Right lobe of liver (tissue), 6 donors: ENCODE measurements at regions not wholly inside any gene's neighbourhood (a gene's known extent, or its start where the extent isn't known, plus 50 kb on each side); places are given as distances from the start of the nearest gene placed in this dataset.
"Not testable (repeated sequence)": the region's sequence is repeated elsewhere in the genome, so short reads cannot be mapped to it uniquely, and the experiment has no call there.

Experiments used
- ATAC-seq, 4 donors: fragments of 200-7000 bp; cut with Tn5 transposase; one replicate each; pipeline ENCODE4 v1.9.1; 2020; ENCODE audit warnings: mild to moderate bottlenecking in 4 of 4, moderate library complexity in 4 of 4
- DNase-seq, 3 donors: peaks; one replicate each; pipeline ENCODE4 v3.0.0-alpha.2; 2020
- H3K27ac ChIP-seq, 3 donors: fragments of 200-600 bp; one replicate each; pipeline ENCODE4 v1.8.0; 2022
- H3K27me3 ChIP-seq, 2 donors: fragments of 200-600 bp; one replicate each; pipeline ENCODE4 v1.8.0; 2022
- H3K36me3 ChIP-seq, 4 donors: fragments of 200-600 bp; sonication (generic) in 1 of 4; one replicate each; pipeline versions ENCODE4 v1.5.1 to v1.8.0; 2017 to 2022; ENCODE audit warnings: control low read depth in 1 of 4
- H3K4me1 ChIP-seq, 4 donors: fragments of 200-600 bp; sonication (generic) in 1 of 4; one replicate each; pipeline versions ENCODE4 v1.5.1 to v1.8.0; 2017 to 2022; ENCODE audit warnings: control low read depth in 1 of 4
- H3K4me3 ChIP-seq, 3 donors: fragments of 200-600 bp; one replicate each; pipeline ENCODE4 v1.8.0; 2022
- H3K9me3 ChIP-seq, 4 donors: fragments of 200-600 bp; sonication (generic) in 1 of 4; one replicate each; pipeline versions ENCODE4 v1.5.1 to v1.8.0; 2017 to 2022; ENCODE audit warnings: control low read depth in 1 of 4
- POLR2A ChIP-seq: fragments of 450-650 bp; IDR thresholded peaks from one replicate; pipeline ENCODE4 v1.6.1; 2017; ENCODE audit warnings: antibody characterized with exemption, mild to moderate bottlenecking
- WGBS: methylation state at CpG from one replicate; pipeline ENCODE4 v1.1.6; 2018; ENCODE audit warnings: low coverage, low lambda C conversion rate; ENCODE audit not compliant: insufficient coverage; ENCODE audit errors: missing lambda C conversion rate; 5-methylcytosine and 5-hydroxymethylcytosine counted together
- intact Hi-C, 2 donors: fragments of 100-400 bp; cut with DNase I; formaldehyde crosslinking; loops; one replicate each; pipeline versions ENCODE4 v1.11.2 to v1.14.1; 2022
- TF ChIP-seq, protein P1 (sequence below), 4 donors: fragments of 200-600 bp in 3 of 4; fragments of 450-650 bp in 1 of 4; IDR thresholded peaks; one replicate each; pipeline versions ENCODE4 v1.5.1 to v1.8.0; 2016 to 2022; ENCODE audit warnings: antibody characterized with exemption in 4 of 4, mild to moderate bottlenecking in 2 of 4
- donor health status: DM: no; HTN: yes; CAD: no.
- donor health status: DM: no; HTN: no; CAD: no.
- donor health status: DM: no; HTN: no; CAD: no.
- donor health status: DM: no; HTN: yes; CAD: no.
- donor health status: DM: no; HTN: yes; CAD: no.

GRCh38 chr4:118539412-118540077, 145.6 kb upstream of the METTL14 start:
- H3K27ac ChIP-seq, H3K4me1 ChIP-seq, H3K27me3 ChIP-seq, H3K36me3 ChIP-seq, intact Hi-C loops, DNase-seq, H3K9me3 ChIP-seq, H3K4me3 ChIP-seq: not testable (repeated sequence)
- 45% methylated on average over 2 of the region's 2 CpGs for WGBS
- ATAC-seq = peak; percentile 78 to 81 (median 80)
- TF ChIP-seq, protein P1, sequence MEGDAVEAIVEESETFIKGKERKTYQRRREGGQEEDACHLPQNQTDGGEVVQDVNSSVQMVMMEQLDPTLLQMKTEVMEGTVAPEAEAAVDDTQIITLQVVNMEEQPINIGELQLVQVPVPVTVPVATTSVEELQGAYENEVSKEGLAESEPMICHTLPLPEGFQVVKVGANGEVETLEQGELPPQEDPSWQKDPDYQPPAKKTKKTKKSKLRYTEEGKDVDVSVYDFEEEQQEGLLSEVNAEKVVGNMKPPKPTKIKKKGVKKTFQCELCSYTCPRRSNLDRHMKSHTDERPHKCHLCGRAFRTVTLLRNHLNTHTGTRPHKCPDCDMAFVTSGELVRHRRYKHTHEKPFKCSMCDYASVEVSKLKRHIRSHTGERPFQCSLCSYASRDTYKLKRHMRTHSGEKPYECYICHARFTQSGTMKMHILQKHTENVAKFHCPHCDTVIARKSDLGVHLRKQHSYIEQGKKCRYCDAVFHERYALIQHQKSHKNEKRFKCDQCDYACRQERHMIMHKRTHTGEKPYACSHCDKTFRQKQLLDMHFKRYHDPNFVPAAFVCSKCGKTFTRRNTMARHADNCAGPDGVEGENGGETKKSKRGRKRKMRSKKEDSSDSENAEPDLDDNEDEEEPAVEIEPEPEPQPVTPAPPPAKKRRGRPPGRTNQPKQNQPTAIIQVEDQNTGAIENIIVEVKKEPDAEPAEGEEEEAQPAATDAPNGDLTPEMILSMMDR (IDR thresholded peaks at IDR 0.05) = peak; percentile 42 to 54 (median 50)

GRCh38 chr4:118556576-118556975, 128.6 kb upstream of the METTL14 start:
- H3K36me3 ChIP-seq, H3K27me3 ChIP-seq, DNase-seq, H3K4me3 ChIP-seq, intact Hi-C loops, ATAC-seq, H3K27ac ChIP-seq, H3K4me1 ChIP-seq, H3K9me3 ChIP-seq: not testable (repeated sequence)
- WGBS = 75% methylated on average over 4 of the region's 7 CpGs

GRCh38 chr4:118557298-118557851, 127.8 kb upstream of the METTL14 start:
- Histone ChIP-seq H3K9me3 (no peaks in the 10 kb centered on the region), H3K27ac (no peak overlapping the region), H3K27me3 (no peaks in the 10 kb centered on the region), H3K4me3 (no peak overlapping the region), H3K4me1 (no peaks in the 10 kb centered on the region), H3K36me3 (no peaks in the 10 kb centered on the region)
- ATAC-seq (no peak), DNase-seq (no peak)
- 55% methylated on average over 8 of the region's 8 CpGs for WGBS
- intact Hi-C loops = no loop called here
- no peak for TF ChIP-seq POLR2A
- TF ChIP-seq, protein P1 (IDR thresholded peaks at IDR 0.05) = no peak

DNA sequence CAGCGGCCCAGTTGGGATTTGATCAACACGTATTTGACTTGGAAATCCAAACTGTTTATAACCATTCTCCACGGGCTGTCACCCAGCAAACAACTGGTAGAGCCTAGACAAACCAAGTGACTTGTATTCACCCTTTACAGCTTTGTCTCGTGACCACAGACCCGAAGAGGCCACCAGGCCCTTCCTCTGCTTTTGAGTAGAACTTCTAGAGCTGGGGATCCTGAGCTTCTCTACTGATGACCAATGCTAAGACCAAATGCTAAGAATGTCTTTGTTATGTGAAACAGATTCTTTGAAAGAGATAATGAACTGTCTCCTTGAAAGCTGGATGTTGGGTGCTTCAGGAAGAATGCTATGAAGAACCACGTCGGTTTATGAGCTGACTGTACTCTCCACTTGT, 127.0 kb upstream of the METTL14 start:
- H3K4me3 ChIP-seq, H3K9me3 ChIP-seq, H3K27me3 ChIP-seq, ATAC-seq, DNase-seq, H3K36me3 ChIP-seq, H3K4me1 ChIP-seq, intact Hi-C loops, H3K27ac ChIP-seq: not testable (repeated sequence)
- 41% methylated on average over 2 of the region's 7 CpGs for WGBS

DNA sequence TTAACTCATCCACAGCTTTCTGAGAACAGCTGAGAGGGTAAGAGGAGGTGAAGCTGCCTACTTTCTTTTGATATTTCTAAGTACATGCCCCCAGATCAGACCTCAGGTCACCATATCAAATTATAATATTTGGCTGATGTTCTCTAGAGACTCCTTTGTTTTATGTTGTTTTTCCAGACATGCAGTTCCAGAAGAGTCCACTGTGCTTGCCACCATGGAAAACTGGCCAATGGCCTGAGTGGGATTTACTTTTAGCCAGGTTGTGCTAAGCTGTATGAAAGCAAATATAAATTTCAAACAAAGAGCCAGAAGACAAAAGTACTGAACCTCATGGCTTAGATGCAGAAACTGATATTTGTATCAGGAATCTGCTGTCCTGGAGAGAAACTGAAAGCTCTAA, 123.6 kb upstream of the METTL14 start:
- ATAC-seq = not testable (repeated sequence)

GRCh38 chr4:118566003-118566513, 119.1 kb upstream of the METTL14 start:
- DNase-seq, H3K9me3 ChIP-seq, H3K4me1 ChIP-seq, H3K36me3 ChIP-seq, H3K4me3 ChIP-seq, intact Hi-C loops, H3K27ac ChIP-seq, H3K27me3 ChIP-seq: not testable (repeated sequence)
- ATAC-seq = peak; percentile 21 to 41 (median 24)
- WGBS = 20% methylated on average over 8 of the region's 9 CpGs

More for the DNA sequence above, 123.6 kb upstream of the METTL14 start:
- H3K4me3 ChIP-seq, intact Hi-C loops, H3K27ac ChIP-seq, H3K27me3 ChIP-seq, H3K9me3 ChIP-seq, DNase-seq, H3K4me1 ChIP-seq, H3K36me3 ChIP-seq: not testable (repeated sequence)

GRCh38 chr4:118572991-118573390, 112.2 kb upstream of the METTL14 start:
- H3K27ac ChIP-seq, intact Hi-C loops, H3K4me1 ChIP-seq, H3K9me3 ChIP-seq, ATAC-seq, DNase-seq, H3K4me3 ChIP-seq, H3K36me3 ChIP-seq, H3K27me3 ChIP-seq: not testable (repeated sequence)
- WGBS = 96% methylated on average over 4 of the region's 10 CpGs

GRCh38 chr4:118574251-118574913, 110.8 kb upstream of the METTL14 start:
- H3K27me3 ChIP-seq, H3K9me3 ChIP-seq, H3K4me3 ChIP-seq, ATAC-seq, H3K27ac ChIP-seq, intact Hi-C loops, H3K36me3 ChIP-seq, H3K4me1 ChIP-seq, DNase-seq: not testable (repeated sequence)
- WGBS = 38% methylated on average over 3 of the region's 3 CpGs

DNA sequence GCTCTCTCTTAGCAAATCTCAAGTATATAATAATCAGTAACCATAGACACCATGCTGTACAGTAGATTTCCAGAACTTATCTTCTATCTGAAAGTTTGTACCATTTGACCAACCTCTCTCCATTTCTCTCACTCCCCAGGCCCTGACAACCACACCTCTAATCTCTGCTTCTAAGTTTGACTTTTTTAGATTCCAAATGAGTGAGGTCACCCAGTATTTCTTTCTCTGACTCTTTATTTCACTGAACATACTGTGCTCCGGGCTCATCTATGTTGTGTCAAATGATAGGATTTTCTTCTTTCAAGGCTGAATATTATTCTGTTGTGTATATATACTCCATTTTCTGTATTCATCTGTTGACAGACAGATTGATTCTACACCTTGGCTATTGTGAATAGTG, 110.1 kb upstream of the METTL14 start:
- H3K36me3 ChIP-seq, H3K4me1 ChIP-seq, H3K9me3 ChIP-seq, ATAC-seq, H3K27me3 ChIP-seq, intact Hi-C loops, H3K4me3 ChIP-seq, H3K27ac ChIP-seq, DNase-seq: not testable (repeated sequence)
- 83% methylated on average over 1 of the region's 1 CpG for WGBS
